Psoas muscle (tissue), 7 donors: ENCODE measurements at regions not wholly inside any gene's neighbourhood (a gene's known extent, or its start where the extent isn't known, plus 50 kb on each side); places are given as distances from the start of the nearest gene placed in this dataset.

Source experiments
- ATAC-seq, 4 donors: fragments of 200-7000 bp; cut with Tn5 transposase; one replicate each; pipeline ENCODE4 v1.9.1; 2020; ENCODE audit warnings: moderate library complexity in 3 of 4, mild to moderate bottlenecking in 2 of 4
- DNase-seq, 2 donors: peaks; one replicate each; pipeline ENCODE4 v3.0.0-alpha.2; 2020
- H3K27ac ChIP-seq: fragments of 200-600 bp; one replicate; pipeline ENCODE4 v1.8.0; 2022
- H3K27me3 ChIP-seq, 3 donors: fragments of 200-600 bp in 1 of 3; one replicate each; pipeline versions ENCODE4 v1.6.1 to v1.8.0; 2013 to 2022; ENCODE audit warnings: low read length in 2 of 3, mild to moderate bottlenecking in 2 of 3, moderate library complexity in 1 of 3; ENCODE audit not compliant: insufficient read depth in 3 of 3
- H3K36me3 ChIP-seq, 2 donors: fragments of 200-600 bp in 1 of 2; one replicate each; pipeline versions ENCODE4 v1.6.1 to v1.8.0; 2013 to 2022; ENCODE audit warnings: low read depth in 1 of 2, mild to moderate bottlenecking in 1 of 2, moderate library complexity in 1 of 2; ENCODE audit not compliant: insufficient read depth in 1 of 2
- H3K4me1 ChIP-seq: fragments of 200-600 bp; one replicate; pipeline ENCODE4 v1.8.0; 2022
- H3K4me3 ChIP-seq: fragments of 200-600 bp; one replicate; pipeline ENCODE4 v1.8.0; 2022; ENCODE audit warnings: mild to moderate bottlenecking
- H3K9me3 ChIP-seq: fragments of 200-600 bp; one replicate; pipeline ENCODE4 v1.8.0; 2022
- WGBS, 3 donors: extraction: QIAGEN DNeasy Blood & Tissue Kit; methylation state at CpG; one replicate each; pipeline versions ENCODE4 v1.1.6 to v1.1.7; 2013; 5-methylcytosine and 5-hydroxymethylcytosine counted together
- intact Hi-C, 2 donors: fragments of 100-400 bp; cut with DNase I; formaldehyde crosslinking; loops; one replicate each; pipeline versions ENCODE4 v1.11.0 to v1.14.2; 2022
- TF ChIP-seq, protein P1 (sequence below): fragments of 200-600 bp; IDR thresholded peaks from one replicate; pipeline ENCODE4 v1.8.0; 2022; ENCODE audit warnings: antibody characterized with exemption
- donor health status: healthy with polysubstance abuse.
- donor health status: DM: no; HTN: no; CAD: no; lungs with moderate emphysema.
- donor health status: Bipolar disorder and iron deficiency.
- donor health status: healthy.
- donor health status: DM: yes; HTN: yes; CAD: no.
- donor health status: DM: no; HTN: no; CAD: no.
- donor health status: DM: yes; HTN: yes; CAD: no.

DNA sequence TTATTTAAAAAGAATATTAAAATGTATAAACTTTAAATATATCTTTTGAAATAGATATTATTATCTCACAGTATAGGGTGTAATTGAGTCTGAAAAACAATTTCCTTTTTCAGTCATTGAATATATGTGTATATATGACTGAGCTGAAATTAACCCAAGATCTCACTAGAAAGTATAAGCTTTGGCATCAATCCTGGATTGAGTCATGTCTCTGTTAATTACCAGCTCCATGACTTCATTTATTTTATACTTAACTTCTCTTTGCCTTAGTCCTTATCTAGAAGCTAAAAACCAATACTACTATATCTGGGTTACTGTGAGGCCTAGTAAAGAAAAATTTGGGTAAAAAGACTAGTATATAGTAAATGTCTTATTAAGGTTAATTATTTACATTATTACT is 1020.3 kb downstream of the LRFN5 start:
- DNase-seq (no peak), ATAC-seq (no peak)
- intact Hi-C loops = no loop called here
- Histone ChIP-seq H3K27ac (no peak overlapping the region), H3K9me3 (no peaks in the 10 kb centered on the region), H3K27me3 (no peaks in the 10 kb centered on the region), H3K4me1 (no peaks in the 10 kb centered on the region), H3K4me3 (no peak overlapping the region), H3K36me3 (no peaks in the 10 kb centered on the region)
- TF ChIP-seq, protein P1, sequence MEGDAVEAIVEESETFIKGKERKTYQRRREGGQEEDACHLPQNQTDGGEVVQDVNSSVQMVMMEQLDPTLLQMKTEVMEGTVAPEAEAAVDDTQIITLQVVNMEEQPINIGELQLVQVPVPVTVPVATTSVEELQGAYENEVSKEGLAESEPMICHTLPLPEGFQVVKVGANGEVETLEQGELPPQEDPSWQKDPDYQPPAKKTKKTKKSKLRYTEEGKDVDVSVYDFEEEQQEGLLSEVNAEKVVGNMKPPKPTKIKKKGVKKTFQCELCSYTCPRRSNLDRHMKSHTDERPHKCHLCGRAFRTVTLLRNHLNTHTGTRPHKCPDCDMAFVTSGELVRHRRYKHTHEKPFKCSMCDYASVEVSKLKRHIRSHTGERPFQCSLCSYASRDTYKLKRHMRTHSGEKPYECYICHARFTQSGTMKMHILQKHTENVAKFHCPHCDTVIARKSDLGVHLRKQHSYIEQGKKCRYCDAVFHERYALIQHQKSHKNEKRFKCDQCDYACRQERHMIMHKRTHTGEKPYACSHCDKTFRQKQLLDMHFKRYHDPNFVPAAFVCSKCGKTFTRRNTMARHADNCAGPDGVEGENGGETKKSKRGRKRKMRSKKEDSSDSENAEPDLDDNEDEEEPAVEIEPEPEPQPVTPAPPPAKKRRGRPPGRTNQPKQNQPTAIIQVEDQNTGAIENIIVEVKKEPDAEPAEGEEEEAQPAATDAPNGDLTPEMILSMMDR = no peak

DNA sequence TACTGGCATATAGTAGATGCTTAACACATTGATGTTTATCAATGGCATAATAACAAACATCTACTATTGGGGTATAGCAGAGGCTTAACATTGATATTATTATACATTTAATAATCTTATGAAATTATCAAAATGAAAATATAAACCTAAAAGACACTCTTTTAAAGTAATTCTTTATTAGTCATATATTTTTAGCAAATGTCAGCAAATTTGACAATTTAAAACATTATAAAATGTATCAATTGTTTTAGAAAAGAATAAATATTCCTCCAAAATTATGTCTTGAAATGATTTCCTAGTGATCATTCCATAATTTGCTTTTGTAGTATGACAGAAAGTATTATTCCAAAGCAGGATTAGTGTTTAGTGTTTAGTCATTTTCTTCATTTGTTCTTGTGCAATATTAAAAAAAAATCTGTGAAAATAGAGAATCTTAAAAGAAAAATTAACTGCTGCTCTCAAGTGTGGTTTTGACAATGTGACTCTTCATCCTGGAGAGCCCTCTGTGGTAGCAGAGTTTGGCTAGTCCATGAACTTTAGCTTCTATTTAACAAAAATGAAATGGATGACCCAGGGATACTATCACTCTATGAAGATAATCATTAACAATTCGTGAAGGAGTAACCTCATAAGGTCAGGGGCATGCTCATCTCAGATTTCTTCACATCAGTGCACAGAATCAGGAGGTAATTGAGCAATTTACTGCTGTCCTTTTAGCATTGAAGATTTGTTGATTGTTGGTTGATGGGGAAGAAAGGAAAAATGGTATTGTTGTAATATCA is 1018.5 kb downstream of the LRFN5 start:
- intact Hi-C loops = no loop called here
- WGBS, 3 donors = 26 to 31% (median 27%) methylated on average over 1 of the region's 1 CpG

DNA sequence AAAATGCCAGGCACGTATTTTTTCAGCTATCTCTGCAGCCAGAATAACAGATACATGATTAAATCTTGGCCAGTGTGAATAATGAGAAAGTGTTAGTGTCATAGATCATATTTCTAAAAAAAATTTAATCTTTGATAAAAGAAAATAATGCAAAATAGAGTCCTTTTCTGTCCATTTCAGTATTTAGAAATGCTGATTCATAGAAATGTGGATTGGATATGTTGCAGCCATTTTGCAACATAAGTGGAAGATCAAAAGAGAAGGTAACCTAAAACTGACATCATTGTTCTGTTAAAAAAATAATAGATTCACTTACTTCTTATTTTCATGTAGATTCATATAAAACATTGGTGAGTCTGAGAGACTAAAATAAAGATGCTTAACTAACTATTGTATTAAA is 1010.3 kb downstream of the LRFN5 start:
- no peaks in the 10 kb centered on the region for H3K9me3 ChIP-seq
- no peak for DNase-seq
- no peak overlapping the region for H3K27ac ChIP-seq
- no peaks in the 10 kb centered on the region for H3K4me1 ChIP-seq
- intact Hi-C loops = no loop called here
- H3K4me3 ChIP-seq = no peak overlapping the region
- TF ChIP-seq, protein P1 = no peak
- ATAC-seq = no peak
- WGBS, 3 donors = 62 to 71% (median 64%) methylated on average over 1 of the region's 1 CpG
- H3K27me3 ChIP-seq = no peaks in the 10 kb centered on the region
- H3K36me3 ChIP-seq = no peaks in the 10 kb centered on the region

More for the DNA sequence above, 1018.5 kb downstream of the LRFN5 start:
- Histone ChIP-seq H3K4me3 (no peak overlapping the region), H3K27ac (no peak overlapping the region), H3K9me3 (no peaks in the 10 kb centered on the region), H3K4me1 (no peaks in the 10 kb centered on the region), H3K36me3 (no peaks in the 10 kb centered on the region), H3K27me3 (no peaks in the 10 kb centered on the region)
- DNase-seq (no peak), ATAC-seq (no peak)
- TF ChIP-seq, protein P1 = no peak

DNA sequence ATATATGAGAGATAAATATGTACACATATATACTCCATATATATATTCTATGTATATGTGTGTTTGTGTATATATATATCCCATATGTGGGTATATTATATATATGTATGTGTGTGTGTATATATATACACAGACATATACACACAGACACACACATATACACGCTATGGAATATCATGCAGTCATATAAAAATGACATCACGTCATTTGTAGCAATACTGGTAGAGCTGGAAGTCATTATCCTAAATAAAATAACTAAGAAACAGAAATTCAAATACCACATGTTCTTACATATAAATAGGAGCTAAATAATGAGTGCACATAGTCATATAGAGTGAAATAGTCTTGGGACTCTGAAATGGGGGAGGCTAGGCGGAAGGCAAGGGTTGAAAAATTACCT is 1000.2 kb downstream of the LRFN5 start:
- Histone ChIP-seq H3K4me3 (no peak overlapping the region), H3K9me3 (no peaks in the 10 kb centered on the region), H3K27me3 (no peaks in the 10 kb centered on the region), H3K27ac (no peak overlapping the region), H3K36me3 (no peaks in the 10 kb centered on the region), H3K4me1 (no peaks in the 10 kb centered on the region)
- intact Hi-C loops = no loop called here
- TF ChIP-seq, protein P1 = no peak
- WGBS, 3 donors = 88 to 94% (median 90%) methylated on average over 3 of the region's 3 CpGs
- ATAC-seq = no peak
- no peak for DNase-seq

DNA sequence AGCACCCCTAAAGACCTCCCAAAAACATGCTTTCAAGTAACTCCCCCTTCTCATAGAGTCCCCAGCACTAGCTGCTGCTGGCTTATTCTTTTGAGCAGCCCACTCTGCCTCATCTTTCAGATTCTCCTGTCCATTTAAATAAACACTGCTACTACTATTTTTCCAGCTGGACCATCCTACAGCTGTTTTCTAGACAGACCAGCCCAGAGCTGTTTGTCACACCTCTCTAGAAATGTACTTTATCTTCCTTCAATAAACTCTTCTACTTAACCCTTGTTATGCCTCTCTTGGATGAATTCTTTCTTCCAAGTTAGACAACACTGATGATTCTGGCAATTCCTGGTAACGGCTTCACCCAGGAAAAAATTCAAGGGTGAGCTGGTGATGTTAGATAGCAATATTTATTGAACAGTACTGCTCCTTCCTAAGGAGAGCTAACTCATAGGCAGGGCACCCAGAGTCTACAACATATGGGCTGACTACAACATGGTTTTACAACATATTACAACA is 995.7 kb downstream of the LRFN5 start:
- intact Hi-C loops = no loop called here
- Histone ChIP-seq H3K4me3 (no peak overlapping the region), H3K27me3 (no peaks in the 10 kb centered on the region), H3K9me3 (no peaks in the 10 kb centered on the region), H3K4me1 (no peaks in the 10 kb centered on the region), H3K36me3 (no peaks in the 10 kb centered on the region), H3K27ac (no peak overlapping the region)
- ATAC-seq (no peak), DNase-seq (no peak)
- TF ChIP-seq, protein P1 = no peak
- WGBS, 3 donors = 86 to 94% (median 89%) methylated on average over 1 of the region's 1 CpG
